CD4-positive, alpha-beta T cell treated with Interleukin-4 for 4 hours (primary cell): ENCODE measurements at regions not wholly inside any gene's neighbourhood (a gene's known extent, or its start where the extent isn't known, plus 50 kb on each side); places are given as distances from the start of the nearest gene placed in this dataset.
"Not testable (repeated sequence)": the region's sequence is repeated elsewhere in the genome, so short reads cannot be mapped to it uniquely, and the experiment has no call there.

Experiments
- DNase-seq: peaks from one replicate; pipeline ENCODE4 v3.0.0-alpha.2; 2020

- DNase-seq, result no peak
Measured at GRCh38 chr6:92485487-92485886, 933.9 kb downstream of the EPHA7 start.

- no peak for DNase-seq
Measured at GRCh38 chr6:92479831-92480230, 939.5 kb downstream of the EPHA7 start.

DNA sequence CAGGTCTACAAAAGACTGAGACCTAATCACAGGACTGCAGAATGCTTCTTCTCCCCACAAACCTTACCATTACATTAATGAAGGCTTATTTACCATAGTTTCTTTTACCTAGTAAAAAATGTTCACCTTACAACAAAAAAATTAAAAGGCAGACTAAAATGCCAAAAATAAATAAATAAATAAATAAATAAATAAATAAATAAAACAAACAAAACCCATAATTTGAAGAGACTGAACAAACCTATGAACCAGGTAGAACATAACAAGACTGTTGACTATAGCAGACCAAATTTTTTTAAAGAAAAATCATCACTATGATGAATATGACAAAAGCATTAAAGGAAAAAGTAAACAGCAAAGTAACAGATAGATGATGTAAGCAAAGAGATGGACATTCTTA, 946.3 kb downstream of the EPHA7 start:
- DNase-seq, result no peak

- no peak for DNase-seq
Measured at GRCh38 chr6:92469186-92469828, 950.1 kb downstream of the EPHA7 start.

DNA sequence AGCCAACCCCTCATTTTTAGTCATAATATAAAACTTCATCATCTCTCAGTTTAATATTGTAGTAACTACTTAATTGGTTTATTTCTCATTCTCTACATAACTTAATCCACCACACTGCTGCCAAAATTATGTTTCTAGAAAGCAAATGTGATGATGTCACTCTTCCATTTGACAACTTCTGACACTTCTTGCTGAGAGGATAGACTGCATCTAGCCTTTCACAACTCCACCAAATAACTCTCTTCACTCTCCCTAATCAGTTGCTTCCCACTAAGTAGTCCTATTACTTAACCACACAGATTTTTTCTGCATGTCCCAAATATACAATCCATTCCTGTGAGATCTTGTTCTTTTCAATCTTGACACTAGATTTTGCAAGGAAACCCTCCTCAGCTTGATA, 951.3 kb downstream of the EPHA7 start:
- DNase-seq, result no peak

- no peak for DNase-seq
Measured at GRCh38 chr6:92460133-92460532, 959.2 kb downstream of the EPHA7 start.

DNA sequence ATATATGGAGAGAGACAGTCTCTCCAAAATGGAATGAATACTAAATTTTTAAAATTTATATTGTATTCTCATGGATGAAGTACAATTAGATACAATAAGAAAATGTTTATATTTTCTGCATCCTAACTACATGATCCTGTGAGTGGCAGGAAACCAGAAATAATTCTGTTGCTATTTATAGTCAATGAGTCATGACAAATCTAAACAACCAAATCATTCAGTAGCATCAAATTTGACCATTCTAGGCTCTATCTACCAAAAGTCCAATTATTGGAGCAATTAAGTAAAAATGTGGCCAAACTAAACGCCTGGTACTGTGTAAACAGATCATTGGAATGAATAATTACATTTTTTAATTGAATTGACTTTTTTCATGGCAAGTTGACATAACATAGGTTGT, 959.8 kb downstream of the EPHA7 start:
- no peak for DNase-seq

- DNase-seq, result no peak
Measured at GRCh38 chr6:92446052-92446451, 973.3 kb downstream of the EPHA7 start.

- DNase-seq, result no peak
Measured at GRCh38 chr6:92433911-92434310, 985.4 kb downstream of the EPHA7 start.

DNA sequence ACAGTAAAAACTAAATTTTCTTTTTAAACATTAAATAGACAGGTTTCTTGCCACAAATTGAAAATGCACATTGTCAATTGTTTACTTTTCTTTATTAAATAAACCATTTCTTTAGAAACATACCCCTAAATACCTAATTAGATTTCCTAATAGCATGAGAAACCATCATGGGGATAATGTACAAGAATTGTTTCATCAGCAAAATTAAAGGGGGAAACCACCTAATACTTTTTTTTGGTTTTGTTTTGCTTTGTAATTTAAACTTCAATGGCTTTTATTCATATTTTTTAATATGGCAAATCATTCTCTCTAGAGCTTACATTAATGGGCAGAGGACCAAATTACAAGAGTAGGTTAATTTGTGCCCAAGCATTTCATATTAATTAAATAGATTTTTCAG, 987.9 kb downstream of the EPHA7 start:
- DNase-seq, result no peak

DNA sequence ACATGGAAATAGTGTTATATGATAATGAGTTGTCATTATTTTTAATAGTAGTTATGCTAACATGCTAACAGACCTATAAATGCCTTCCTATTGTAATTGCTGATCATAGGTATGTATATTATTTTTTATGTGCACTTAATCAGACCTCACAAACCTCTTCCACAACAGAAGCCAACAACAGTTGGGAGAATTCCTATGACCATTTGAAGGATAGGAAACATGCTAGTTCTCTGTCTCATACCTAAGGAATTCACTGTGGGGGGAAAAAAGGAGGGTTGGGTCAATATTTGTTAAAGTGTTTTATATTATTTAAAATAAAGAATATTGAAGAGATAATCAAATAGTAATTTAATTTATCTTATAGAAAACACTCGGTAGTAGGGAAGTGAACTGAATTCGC, 990.9 kb downstream of the EPHA7 start:
- no peak for DNase-seq

GRCh38 chr6:92427453-92427852, 991.9 kb downstream of the EPHA7 start:
- no peak for DNase-seq

- DNase-seq, result no peak
Measured at GRCh38 chr6:92415656-92416055, 1003.7 kb downstream of the EPHA7 start.

GRCh38 chr6:92408350-92408749, 1011.0 kb downstream of the EPHA7 start:
- no peak for DNase-seq

GRCh38 chr6:92404281-92404680, 1015.1 kb downstream of the EPHA7 start:
- DNase-seq, result no peak

DNA sequence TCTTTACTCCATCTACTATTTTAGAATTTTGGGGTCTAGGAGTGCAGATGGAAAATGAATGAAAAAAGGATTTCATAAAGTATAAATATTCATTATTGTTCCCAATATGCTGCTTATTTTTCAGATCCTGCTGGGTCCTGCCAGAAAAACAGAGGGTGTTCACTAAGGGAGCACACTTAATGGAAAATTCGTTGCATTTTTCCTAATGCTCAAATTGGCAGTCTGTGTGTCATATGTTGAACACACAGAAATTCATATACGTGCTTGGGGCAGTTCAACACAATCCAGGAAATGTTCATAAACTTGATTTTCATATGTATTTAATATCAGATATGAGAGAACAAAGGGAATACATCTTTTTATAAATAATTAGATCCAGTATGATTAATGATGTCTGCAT, 1019.4 kb downstream of the EPHA7 start:
- DNase-seq, result no peak

DNA sequence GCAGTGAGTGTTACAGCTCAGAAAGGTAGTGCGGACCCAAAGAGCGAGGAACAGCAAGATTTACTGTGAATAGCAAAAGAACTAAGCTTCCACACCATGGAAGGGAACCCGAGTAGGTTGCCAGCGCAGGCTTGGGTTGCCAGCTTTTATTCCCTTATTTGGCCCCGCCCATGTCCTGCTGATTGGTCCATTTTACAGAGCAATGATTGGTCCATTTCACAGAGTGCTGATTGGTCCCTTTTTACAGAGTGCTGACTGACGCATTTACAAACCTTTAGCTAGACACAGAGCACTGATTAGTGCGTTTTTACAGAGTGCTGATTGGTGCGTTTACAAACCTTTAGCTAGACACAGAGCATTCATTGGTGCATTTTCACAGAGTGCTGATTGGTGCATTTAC, 1030.7 kb downstream of the EPHA7 start:
- not testable (repeated sequence) for DNase-seq

DNA sequence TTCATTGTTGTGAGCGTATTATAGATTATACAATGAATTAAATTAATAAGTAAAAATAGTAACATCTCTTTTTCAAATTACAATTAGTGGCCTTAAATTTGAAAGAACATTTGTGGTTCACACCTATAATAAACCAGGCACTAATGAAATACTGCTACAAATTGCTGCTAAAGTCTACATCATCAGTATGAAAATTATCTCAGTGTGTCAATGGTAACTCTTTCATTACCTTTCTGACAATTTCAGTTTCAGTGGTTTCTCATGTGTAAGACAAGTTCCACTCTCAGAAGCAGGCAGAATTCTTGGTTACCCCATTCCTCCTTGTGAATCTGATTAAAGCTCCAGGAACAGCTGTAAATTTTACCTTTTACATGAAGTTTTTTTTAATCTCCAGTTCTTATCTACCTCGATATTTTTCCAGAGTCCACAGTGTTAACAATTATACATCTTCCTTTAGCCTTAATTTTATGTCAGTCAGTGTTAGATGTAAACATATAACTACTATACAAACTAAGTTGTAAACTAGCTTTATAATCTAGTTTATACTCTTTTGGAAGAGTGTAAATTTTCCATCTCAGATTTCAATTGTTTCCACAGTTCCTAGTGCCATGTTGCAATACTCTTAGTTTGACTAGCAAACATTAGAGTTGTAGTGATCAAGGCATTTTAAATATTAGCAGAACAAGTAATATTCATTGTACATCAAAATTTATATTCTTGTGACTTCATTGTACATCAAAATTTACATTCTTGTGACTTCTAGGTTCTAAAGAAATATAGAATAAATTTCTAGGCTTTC, 1038.4 kb downstream of the EPHA7 start:
- DNase-seq, result no peak

DNA sequence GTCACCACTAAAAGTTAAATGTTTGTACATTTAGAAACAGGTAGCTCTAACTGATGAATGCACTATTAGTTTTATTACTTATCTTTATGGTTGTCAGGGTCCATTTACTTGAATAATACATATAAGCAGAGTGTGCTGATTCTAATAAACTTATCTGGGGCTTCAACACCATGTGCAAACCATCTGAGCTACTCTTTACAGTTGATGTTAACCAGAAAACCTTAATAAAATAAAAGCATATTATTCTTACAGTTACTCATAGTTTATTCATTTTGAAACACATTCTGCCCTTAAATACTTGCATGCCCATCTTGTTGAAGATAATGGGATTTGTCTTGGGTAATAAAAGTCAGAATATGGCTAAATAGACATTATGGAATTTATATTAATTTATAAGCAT, 1042.2 kb downstream of the EPHA7 start:
- DNase-seq, result no peak

DNA sequence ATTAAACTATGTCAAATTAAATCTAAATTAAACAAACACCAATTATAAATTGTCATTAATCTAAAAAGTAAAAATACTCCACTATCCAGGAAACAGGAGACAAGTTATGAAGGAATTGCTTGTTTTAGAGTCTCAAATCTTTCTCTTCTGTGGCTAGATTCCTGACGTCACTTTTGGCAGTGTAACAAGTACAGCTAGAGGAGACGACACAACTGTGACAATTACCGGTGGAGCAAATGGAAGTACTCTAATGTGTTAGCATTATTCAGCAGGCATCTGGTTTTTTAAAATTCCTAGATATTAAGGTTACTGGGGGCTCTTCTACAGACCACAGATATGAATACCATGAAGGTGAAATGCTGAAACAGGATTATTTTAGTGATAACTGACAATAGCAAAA, 1042.7 kb downstream of the EPHA7 start:
- no peak for DNase-seq

DNA sequence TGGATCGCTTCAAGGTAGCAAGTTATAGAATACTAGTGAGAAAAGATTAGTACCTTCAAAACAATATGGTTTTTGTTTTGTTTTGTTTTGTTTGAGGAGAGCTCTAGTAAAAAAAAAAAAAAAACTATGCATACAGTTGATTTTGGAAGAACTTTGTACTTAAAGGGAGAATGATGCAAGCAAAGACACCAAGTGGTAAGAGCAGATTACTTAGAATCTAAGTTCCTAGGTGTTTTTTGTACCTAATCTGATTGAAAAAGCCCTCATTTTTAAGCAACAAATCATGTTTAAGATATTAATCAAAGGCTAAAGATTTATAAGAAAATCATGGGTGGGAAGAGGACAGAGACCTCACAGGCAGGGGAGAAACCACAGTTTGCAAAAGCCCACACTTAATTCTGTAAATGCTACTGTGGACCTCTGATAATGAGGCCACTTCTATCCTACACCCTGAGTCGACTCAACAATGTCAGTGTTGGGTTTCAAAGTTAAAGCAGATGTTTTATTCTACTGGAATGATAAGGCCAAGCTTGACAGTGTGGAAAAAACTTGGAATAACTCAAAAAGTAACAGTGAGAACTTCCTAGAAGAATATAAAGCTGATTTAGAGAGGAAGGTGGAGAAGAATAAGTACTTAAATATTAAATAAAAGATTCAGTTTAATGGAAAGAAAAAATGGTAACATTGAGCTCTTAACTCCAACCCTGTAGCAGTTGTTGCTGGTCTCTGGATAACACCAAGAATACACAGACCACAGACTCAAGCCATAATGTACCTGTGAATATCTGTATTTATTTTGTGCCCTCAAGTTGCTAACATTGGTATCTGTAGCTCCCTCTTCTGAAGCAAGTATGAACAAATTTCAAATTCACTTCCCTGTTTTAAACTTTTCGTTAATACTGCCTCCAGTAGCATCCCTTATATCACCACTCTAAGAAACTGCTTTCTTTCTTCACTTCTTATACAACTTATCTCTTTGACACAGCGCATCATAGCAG, 1047.8 kb downstream of the EPHA7 start:
- no peak for DNase-seq

- no peak for DNase-seq
Measured at GRCh38 chr6:92369309-92369708, 1050.0 kb downstream of the EPHA7 start.

- DNase-seq, result no peak
Measured at GRCh38 chr6:92364948-92365541, 1054.3 kb downstream of the EPHA7 start.
